ENCODE measurements at regions not wholly inside any gene's neighbourhood (a gene's known extent, or its start where the extent isn't known, plus 50 kb on each side); places are given as distances from the start of the nearest gene placed in this dataset.

GRCh38 chr6:101163611-101164010 is 229.9 kb upstream of the GRIK2 start:
- TF ChIP-seq ZNF792 (tag by site-specific recombination; IDR thresholded peaks at IDR 0.05) (no peak), ZNF274 (IDR thresholded peaks at IDR 0.05; ENCODE audit: low read length) (no peak), ZNF274 (tag by site-specific recombination; IDR thresholded peaks at IDR 0.05; ENCODE audit: borderline replicate concordance) (no peak), ZNF664 (tag by site-specific recombination; IDR thresholded peaks at IDR 0.05) (no peak), EGR2 (tag by site-specific recombination; IDR thresholded peaks at IDR 0.05; ENCODE audit: low read depth) (no peak), ZNF423 (tag by site-specific recombination; IDR thresholded peaks at IDR 0.05) (no peak), ZBTB44 (tag by site-specific recombination; IDR thresholded peaks at IDR 0.05) (no peak), SETDB1 (IDR thresholded peaks at IDR 0.05; ENCODE audit: insufficient read length, low read length) (no peak), YY1 (tag by site-specific recombination; IDR thresholded peaks at IDR 0.05) (no peak)
- TF ChIP-seq, protein P1, sequence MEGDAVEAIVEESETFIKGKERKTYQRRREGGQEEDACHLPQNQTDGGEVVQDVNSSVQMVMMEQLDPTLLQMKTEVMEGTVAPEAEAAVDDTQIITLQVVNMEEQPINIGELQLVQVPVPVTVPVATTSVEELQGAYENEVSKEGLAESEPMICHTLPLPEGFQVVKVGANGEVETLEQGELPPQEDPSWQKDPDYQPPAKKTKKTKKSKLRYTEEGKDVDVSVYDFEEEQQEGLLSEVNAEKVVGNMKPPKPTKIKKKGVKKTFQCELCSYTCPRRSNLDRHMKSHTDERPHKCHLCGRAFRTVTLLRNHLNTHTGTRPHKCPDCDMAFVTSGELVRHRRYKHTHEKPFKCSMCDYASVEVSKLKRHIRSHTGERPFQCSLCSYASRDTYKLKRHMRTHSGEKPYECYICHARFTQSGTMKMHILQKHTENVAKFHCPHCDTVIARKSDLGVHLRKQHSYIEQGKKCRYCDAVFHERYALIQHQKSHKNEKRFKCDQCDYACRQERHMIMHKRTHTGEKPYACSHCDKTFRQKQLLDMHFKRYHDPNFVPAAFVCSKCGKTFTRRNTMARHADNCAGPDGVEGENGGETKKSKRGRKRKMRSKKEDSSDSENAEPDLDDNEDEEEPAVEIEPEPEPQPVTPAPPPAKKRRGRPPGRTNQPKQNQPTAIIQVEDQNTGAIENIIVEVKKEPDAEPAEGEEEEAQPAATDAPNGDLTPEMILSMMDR (tag by site-specific recombination; IDR thresholded peaks at IDR 0.05), result no peak
- TF ChIP-seq, protein P2, sequence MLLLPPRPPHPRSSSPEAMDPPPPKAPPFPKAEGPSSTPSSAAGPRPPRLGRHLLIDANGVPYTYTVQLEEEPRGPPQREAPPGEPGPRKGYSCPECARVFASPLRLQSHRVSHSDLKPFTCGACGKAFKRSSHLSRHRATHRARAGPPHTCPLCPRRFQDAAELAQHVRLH (tag by site-specific recombination; IDR thresholded peaks at IDR 0.05), result no peak
- TF ChIP-seq, protein P3, sequence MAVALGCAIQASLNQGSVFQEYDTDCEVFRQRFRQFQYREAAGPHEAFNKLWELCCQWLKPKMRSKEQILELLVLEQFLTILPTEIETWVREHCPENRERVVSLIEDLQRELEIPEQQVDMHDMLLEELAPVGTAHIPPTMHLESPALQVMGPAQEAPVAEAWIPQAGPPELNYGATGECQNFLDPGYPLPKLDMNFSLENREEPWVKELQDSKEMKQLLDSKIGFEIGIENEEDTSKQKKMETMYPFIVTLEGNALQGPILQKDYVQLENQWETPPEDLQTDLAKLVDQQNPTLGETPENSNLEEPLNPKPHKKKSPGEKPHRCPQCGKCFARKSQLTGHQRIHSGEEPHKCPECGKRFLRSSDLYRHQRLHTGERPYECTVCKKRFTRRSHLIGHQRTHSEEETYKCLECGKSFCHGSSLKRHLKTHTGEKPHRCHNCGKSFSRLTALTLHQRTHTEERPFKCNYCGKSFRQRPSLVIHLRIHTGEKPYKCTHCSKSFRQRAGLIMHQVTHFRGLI (tag by site-specific recombination; IDR thresholded peaks at IDR 0.05), result no peak
